Adrenal gland (tissue), 5 donors: ENCODE measurements at regions not wholly inside any gene's neighbourhood (a gene's known extent, or its start where the extent isn't known, plus 50 kb on each side); places are given as distances from the start of the nearest gene placed in this dataset.

ENCODE experiments used
- POLR2A ChIP-seq, 2 donors: fragments of 450-650 bp; IDR thresholded peaks; one replicate each; pipeline ENCODE4 v1.6.1; 2017; ENCODE audit warnings: antibody characterized with exemption in 2 of 2, mild to moderate bottlenecking in 2 of 2, moderate library complexity in 1 of 2
- TF ChIP-seq, protein P1 (sequence below), 6 experiments: fragments of 450-650 bp in 4 of 6; fragments of 200-600 bp in 2 of 6; sonication (generic) in 1 of 6; IDR thresholded peaks; 1 replicate in 5 of 6; 2 replicates in 1 of 6; pipeline versions ENCODE4 v1.5.1 to v1.8.0; 2016 to 2021; ENCODE audit warnings: antibody characterized with exemption in 6 of 6, mild to moderate bottlenecking in 2 of 6, moderate library complexity in 1 of 6
- donor health status: DM: no; HTN: no; CAD: no.

DNA sequence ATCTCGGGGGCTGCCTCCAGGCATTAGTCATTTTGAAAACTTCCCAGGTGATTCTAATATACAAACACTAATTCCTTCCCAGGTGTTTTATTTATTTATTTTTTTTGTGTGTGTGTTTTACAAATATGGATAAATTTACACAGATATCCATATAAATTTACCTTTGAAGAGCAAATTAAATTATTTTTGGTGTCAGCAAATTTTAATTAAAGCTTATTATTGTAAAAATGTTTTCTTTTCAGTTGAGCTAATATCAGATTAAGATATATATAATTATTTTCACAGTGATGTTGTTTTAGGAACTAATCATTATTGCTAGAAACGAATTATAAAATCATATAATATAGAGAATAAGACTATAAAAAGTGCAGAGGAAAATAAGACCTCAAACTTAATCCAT lies 62.0 kb upstream of the FREM3 start:
- TF ChIP-seq, protein P1, sequence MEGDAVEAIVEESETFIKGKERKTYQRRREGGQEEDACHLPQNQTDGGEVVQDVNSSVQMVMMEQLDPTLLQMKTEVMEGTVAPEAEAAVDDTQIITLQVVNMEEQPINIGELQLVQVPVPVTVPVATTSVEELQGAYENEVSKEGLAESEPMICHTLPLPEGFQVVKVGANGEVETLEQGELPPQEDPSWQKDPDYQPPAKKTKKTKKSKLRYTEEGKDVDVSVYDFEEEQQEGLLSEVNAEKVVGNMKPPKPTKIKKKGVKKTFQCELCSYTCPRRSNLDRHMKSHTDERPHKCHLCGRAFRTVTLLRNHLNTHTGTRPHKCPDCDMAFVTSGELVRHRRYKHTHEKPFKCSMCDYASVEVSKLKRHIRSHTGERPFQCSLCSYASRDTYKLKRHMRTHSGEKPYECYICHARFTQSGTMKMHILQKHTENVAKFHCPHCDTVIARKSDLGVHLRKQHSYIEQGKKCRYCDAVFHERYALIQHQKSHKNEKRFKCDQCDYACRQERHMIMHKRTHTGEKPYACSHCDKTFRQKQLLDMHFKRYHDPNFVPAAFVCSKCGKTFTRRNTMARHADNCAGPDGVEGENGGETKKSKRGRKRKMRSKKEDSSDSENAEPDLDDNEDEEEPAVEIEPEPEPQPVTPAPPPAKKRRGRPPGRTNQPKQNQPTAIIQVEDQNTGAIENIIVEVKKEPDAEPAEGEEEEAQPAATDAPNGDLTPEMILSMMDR (IDR thresholded peaks at IDR 0.05), result no peak
- TF ChIP-seq POLR2A (IDR thresholded peaks at IDR 0.05), result no peak
